Skin epidermis (tissue), 12 donors: ENCODE measurements at regions not wholly inside any gene's neighbourhood (a gene's known extent, or its start where the extent isn't known, plus 50 kb on each side); places are given as distances from the start of the nearest gene placed in this dataset.

Experiments used
- H3K27ac ChIP-seq, 21 experiments: fragments of 200-600 bp; sonication (generic) in 11 of 21; one replicate each; pipeline ENCODE4 v1.5.0; 2020; ENCODE audit warnings: mild to moderate bottlenecking in 3 of 21, inconsistent platforms in 2 of 21, moderate library complexity in 2 of 21
- H3K4me3 ChIP-seq, 7 experiments: fragments of 200-600 bp; sonication (generic) in 2 of 7; one replicate each; pipeline ENCODE4 v1.5.0; 2020; ENCODE audit warnings: inconsistent platforms in 2 of 7, mild to moderate bottlenecking in 2 of 7, moderate library complexity in 1 of 7

- H3K27ac ChIP-seq = no peak overlapping the region
- no peak overlapping the region for H3K4me3 ChIP-seq
Observed at GRCh38 chr9:89955626-89956025, 350.8 kb downstream of the GADD45G start.

DNA sequence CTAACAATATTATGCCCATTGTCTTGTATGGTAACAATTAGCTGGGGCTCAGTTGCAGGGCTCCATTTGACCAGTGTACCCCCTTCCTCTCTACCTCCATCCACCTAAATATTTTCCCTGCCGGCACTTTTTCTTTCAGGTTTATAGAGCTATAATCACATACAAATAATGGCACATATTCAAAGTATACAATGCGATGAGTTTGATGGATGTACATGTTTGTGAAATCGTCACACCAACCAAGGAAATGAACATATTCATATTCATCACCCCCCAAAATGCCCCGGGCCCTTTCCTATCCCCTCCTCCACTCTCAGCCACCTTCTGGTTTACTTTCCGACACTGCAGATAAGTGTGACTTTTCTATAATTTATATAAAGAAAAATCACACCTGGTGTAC is 351.5 kb downstream of the GADD45G start:
- H3K27ac ChIP-seq = no peak overlapping the region

GRCh38 chr9:89956907-89957306 is 352.1 kb downstream of the GADD45G start:
- no peak overlapping the region for H3K27ac ChIP-seq
- H3K4me3 ChIP-seq = no peak overlapping the region

More for the DNA sequence above, 351.5 kb downstream of the GADD45G start:
- H3K4me3 ChIP-seq = no peak overlapping the region

- Histone ChIP-seq H3K4me3 (no peak overlapping the region), H3K27ac (no peak overlapping the region)
Observed at GRCh38 chr9:89958086-89958485, 353.3 kb downstream of the GADD45G start.

GRCh38 chr9:89961616-89962341 is 357.0 kb downstream of the GADD45G start:
- no peak overlapping the region for H3K4me3 ChIP-seq

GRCh38 chr9:89963280-89963679 is 358.5 kb downstream of the GADD45G start:
- no peak overlapping the region for H3K4me3 ChIP-seq
- no peak overlapping the region for H3K27ac ChIP-seq

More at GRCh38 chr9:89961616-89962341, 357.0 kb downstream of the GADD45G start:
- peak overlapping the region in 9 of 21 experiments; percentile 9 to 72 (median 50) for H3K27ac ChIP-seq

- no peak overlapping the region for H3K27ac ChIP-seq
- no peak overlapping the region for H3K4me3 ChIP-seq
Observed at GRCh38 chr9:89967527-89967926, 362.7 kb downstream of the GADD45G start.

DNA sequence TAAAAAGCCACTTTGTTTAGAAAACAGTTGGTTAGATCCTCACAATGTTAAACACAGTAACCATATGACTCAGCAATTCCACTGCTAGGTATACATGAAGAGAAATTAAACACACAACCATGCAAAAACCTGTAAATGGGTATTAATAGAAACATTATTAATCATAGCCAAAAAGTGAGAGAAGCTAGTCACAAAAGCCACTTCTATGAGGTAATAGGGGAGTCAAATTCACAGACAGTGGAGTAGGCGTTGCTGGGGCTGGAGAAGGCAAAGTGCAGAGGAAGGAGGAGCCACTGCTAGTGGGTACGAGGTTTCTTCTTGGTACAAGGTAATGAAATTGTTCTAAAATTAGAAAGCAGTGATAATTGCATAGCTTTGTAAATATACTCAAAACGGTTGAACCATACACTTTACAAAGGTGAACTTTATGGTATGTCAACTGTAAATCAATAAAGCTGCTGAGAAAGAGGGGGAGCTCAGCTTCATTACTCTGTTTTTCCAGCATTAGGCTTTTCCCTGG is 364.4 kb downstream of the GADD45G start:
- Histone ChIP-seq H3K27ac (no peak overlapping the region), H3K4me3 (no peak overlapping the region)

DNA sequence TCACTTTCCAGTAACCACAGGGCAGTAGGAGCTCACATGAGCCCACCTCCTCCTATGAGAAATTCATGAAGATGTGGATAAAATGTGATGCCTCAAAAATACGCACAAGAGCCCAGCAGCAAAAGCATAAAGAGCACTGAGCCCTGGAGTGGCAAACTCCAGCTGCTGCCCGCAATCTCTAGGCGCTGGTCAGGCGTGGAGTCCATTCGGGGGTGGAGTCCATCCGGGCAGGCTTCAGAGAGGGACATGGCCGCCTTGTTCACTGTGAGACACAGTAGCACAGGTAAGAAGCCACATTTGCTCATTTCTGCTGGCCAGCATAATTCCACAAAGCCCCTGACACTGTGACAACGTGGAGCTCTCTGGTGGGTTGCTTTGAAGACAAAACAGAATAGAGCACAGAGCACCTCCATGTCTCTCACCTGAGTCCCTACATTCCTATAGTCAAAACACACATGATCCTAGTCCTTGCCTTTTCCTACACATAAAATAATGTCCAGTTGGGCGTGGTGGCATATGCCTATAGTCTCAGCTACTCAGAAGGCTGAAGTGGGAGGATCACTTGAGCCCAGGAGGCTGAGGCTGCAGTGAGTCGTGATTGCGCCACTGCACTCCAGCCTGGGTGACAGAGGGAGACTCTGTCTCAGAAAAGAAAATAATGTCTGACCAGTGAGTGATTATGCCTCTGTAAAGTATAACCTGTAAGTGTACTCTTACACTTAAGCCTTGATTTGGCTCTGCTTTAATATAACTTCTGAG is 365.2 kb downstream of the GADD45G start:
- no peak overlapping the region for H3K27ac ChIP-seq
- H3K4me3 ChIP-seq = no peak overlapping the region

GRCh38 chr9:89970701-89971100 is 365.9 kb downstream of the GADD45G start:
- Histone ChIP-seq H3K4me3 (no peak overlapping the region), H3K27ac (no peak overlapping the region)

DNA sequence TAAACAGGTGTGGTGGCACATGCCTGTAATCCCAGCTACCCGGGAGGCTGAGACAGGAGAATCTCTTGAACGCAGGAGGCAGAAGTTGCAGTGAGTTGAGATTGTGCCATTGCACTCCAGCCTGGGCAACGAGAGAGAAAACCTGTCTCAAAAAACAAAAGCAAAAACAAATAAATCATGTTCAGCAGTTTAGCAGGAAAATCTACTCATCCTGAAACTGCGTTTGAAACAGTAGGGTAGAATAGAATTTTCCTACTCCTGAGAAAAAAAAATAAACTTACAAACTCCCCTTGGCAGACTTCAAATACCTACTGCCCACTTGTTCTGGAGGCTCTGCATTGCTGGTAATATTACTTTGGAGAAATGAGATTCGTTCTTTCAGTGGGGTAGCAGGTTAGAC is 367.7 kb downstream of the GADD45G start:
- H3K4me3 ChIP-seq = no peak overlapping the region
- no peak overlapping the region for H3K27ac ChIP-seq

- no peak overlapping the region for H3K27ac ChIP-seq
Observed at GRCh38 chr9:89974582-89974981, 369.8 kb downstream of the GADD45G start.

GRCh38 chr9:89975024-89975423 is 370.2 kb downstream of the GADD45G start:
- Histone ChIP-seq H3K4me3 (no peak overlapping the region), H3K27ac (no peak overlapping the region)

More at GRCh38 chr9:89974582-89974981, 369.8 kb downstream of the GADD45G start:
- H3K4me3 ChIP-seq = no peak overlapping the region

DNA sequence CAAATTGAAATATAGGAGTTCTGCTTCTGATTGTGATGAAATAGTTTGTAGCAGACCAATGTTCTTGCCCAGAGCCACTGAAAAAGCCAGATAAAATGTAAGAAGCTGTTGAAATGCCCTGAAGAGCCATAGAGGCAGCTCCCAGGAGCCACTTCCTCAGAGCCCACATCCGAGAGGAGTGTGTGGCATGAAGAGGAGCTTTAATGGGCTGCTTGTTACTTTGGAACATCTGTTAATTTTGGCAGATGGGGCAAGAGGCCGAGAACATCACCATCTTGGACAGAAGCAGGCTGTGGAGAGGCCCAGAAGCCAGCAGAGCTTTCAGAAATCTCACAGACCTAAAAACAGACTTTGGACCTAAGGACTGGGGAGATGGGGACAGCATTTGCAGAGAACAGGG is 370.8 kb downstream of the GADD45G start:
- Histone ChIP-seq H3K27ac (no peak overlapping the region), H3K4me3 (no peak overlapping the region)

GRCh38 chr9:89978185-89978584 is 373.4 kb downstream of the GADD45G start:
- no peak overlapping the region for H3K4me3 ChIP-seq
- no peak overlapping the region for H3K27ac ChIP-seq

GRCh38 chr9:89980600-89980999 is 375.8 kb downstream of the GADD45G start:
- no peak overlapping the region for H3K27ac ChIP-seq
- H3K4me3 ChIP-seq = no peak overlapping the region

GRCh38 chr9:89982016-89982415 is 377.2 kb downstream of the GADD45G start:
- Histone ChIP-seq H3K4me3 (no peak overlapping the region), H3K27ac (no peak overlapping the region)

GRCh38 chr9:89983411-89983810 is 378.6 kb downstream of the GADD45G start:
- Histone ChIP-seq H3K4me3 (no peak overlapping the region), H3K27ac (peak overlapping the region in 1 of 21 experiments; percentile 4)

DNA sequence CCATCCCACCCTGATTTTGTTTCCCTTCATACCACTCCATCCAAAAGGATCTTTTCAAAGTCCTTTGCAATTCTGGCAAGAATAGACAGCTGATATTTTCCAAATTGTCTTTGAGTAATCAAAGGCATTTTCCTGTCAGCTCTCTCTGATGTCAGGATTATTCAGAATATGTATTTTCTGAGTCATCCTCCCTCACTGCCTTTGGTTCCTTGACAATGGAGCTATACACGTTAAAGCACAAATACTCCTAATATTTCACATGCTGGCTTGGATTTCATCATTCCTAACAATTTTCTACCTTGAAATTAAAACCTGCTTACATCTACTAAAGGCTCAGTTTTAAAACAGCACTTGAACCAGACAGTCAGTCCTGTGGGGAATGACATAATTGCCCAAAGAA is 379.4 kb downstream of the GADD45G start:
- Histone ChIP-seq H3K4me3 (no peak overlapping the region), H3K27ac (peak overlapping the region in 1 of 21 experiments; percentile 4)

DNA sequence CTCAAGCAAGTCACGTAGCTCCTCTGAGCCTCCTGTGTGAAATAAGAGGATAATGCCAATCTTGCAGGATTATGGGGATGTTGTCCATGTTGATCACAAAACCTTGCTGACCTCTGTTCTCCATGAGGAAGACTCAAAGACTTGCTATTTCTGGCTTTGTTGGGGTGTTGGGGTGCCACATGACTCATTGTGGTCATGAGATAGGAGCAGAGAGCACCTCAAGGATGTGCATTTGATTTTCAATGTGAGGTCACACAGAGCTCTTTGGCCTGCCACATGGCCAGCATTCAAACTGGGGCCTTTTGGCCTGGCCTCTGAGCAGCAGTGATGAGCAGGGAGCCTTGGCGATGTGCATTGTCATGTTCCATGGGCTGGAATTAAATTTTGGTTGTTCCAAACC is 380.3 kb downstream of the GADD45G start:
- no peak overlapping the region for H3K27ac ChIP-seq

GRCh38 chr9:89986190-89986589 is 381.4 kb downstream of the GADD45G start:
- no peak overlapping the region for H3K27ac ChIP-seq

More for the DNA sequence above, 380.3 kb downstream of the GADD45G start:
- H3K4me3 ChIP-seq = no peak overlapping the region

More at GRCh38 chr9:89986190-89986589, 381.4 kb downstream of the GADD45G start:
- no peak overlapping the region for H3K4me3 ChIP-seq
